Erythroblast (primary cell): ENCODE measurements at regions not wholly inside any gene's neighbourhood (a gene's known extent, or its start where the extent isn't known, plus 50 kb on each side); places are given as distances from the start of the nearest gene placed in this dataset.

ENCODE experiments used
- GATA1 ChIP-seq: IDR thresholded peaks from 2 replicates; pipeline ENCODE4 v1.6.1; 2011; ENCODE audit warnings: low read depth, mild to moderate bottlenecking, control low read depth, low read length, moderate library complexity
- POLR2A ChIP-seq: IDR thresholded peaks from 2 replicates; pipeline ENCODE4 v1.6.1; 2011; ENCODE audit warnings: mild to moderate bottlenecking, low read length

DNA sequence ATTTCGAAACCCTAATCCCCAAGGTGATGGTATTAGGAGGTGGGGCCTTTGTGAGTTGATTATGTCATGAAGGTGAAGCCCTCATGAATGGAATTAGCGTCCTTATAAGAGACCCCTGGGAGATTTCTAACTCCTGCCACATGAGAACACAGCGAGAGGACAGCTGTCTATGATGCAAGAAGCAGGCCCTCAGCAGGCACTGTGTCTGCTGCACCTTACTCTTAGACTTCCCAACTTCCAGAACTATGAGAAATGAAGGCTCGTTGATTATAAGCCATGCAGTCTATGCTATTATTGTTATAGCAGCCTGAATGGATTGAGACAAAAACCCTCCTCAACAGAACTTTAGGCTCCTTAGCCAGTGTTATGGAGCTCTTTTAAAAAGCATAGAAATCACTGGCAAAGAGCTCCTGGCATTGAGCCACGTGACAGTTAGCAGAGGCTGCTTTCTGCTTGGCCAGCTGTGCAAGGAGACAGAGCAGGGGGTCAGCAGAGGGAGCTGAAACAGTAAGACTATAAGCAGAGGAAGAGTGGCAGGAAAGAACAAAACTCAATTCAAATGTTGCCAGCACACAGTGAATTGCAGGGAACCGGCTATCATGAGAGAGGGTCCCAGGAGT, 219.2 kb upstream of the FAT1 start:
- TF ChIP-seq POLR2A = no peak
- TF ChIP-seq GATA1 = no peak
